IMR-90 (cell line): ENCODE measurements at regions not wholly inside any gene's neighbourhood (a gene's known extent, or its start where the extent isn't known, plus 50 kb on each side); places are given as distances from the start of the nearest gene placed in this dataset.

Source experiments
- ATAC-seq: fragments of 200-7000 bp; cut with Tn5 transposase; 2 replicates; pipeline ENCODE4 v1.9.1; 2020; ENCODE audit warnings: low read depth, mild to moderate bottlenecking, moderate library complexity
- BruUV-seq: library from RNA; stranded (reverse); fragments of 400-500 nt; replicated peaks from 2 replicates; lab custom pipeline; 2021; lab: Mats Ljungman, UMichigan
- CTCF ChIA-PET: fragments of 300-600 bp; formaldehyde crosslinking; extraction: SDS; loops from one replicate; lab custom pipeline; 2021; ENCODE audit warnings: antibody characterized with exemption; lab: Yijun Ruan, JAX
- POLR2A ChIA-PET: fragments of 300-600 bp; sonication (Branson Sonifier 250); formaldehyde crosslinking; loops from one replicate; lab custom pipeline; 2022; ENCODE audit warnings: antibody characterized with exemption; ENCODE audit not compliant: unreplicated experiment; lab: Charles Lee
- DNase-seq: peaks from one replicate; pipeline ENCODE4 v3.0.0; 2013
- H2AFZ ChIP-seq: replicated peaks from 2 replicates; pipeline ENCODE3; 2013; ENCODE audit warnings: low read length, mild to moderate bottlenecking; ENCODE audit not compliant: poor library complexity
- H2AK5ac ChIP-seq: 2 replicates; pipeline ENCODE4 v1.6.1; 2013; ENCODE audit warnings: low read depth, low read length, inconsistent platforms
- H2AK9ac ChIP-seq: replicated peaks from 2 replicates; pipeline ENCODE3; 2013; ENCODE audit warnings: mild to moderate bottlenecking, low read depth, low read length, moderate library complexity; ENCODE audit not compliant: poor library complexity
- H2BK120ac ChIP-seq: 2 replicates; pipeline ENCODE4 v1.6.1; 2013; ENCODE audit warnings: low read depth, low read length, inconsistent platforms
- H2BK15ac ChIP-seq: 3 replicates; pipeline ENCODE4 v1.6.1; 2013; ENCODE audit warnings: low read depth, low read length, inconsistent platforms
- H2BK20ac ChIP-seq: 2 replicates; pipeline ENCODE4 v1.6.1; 2013; ENCODE audit warnings: low read depth, mild to moderate bottlenecking, inconsistent platforms, low read length, moderate library complexity
- H2BK5ac ChIP-seq: 2 replicates; pipeline ENCODE4 v1.6.1; 2013; ENCODE audit warnings: mild to moderate bottlenecking, low read depth, low read length, inconsistent platforms; ENCODE audit not compliant: poor library complexity, severe bottlenecking
- H3K14ac ChIP-seq: replicated peaks from 2 replicates; pipeline ENCODE4 v1.6.1; 2013; ENCODE audit warnings: low read depth, low read length, inconsistent platforms
- H3K18ac ChIP-seq: 2 replicates; pipeline ENCODE4 v1.6.1; 2013; ENCODE audit warnings: low read depth, low read length, control low read depth
- H3K23ac ChIP-seq: 2 replicates; pipeline ENCODE4 v1.6.1; 2013; ENCODE audit warnings: low read depth, low read length, inconsistent platforms
- H3K27ac ChIP-seq: 2 replicates; pipeline ENCODE4 v1.5.1; 2013; ENCODE audit warnings: mild to moderate bottlenecking, control low read depth, low read length; ENCODE audit not compliant: insufficient read depth
- H3K27me3 ChIP-seq: 2 replicates; pipeline ENCODE4 v1.6.1; 2013; ENCODE audit warnings: low read length; ENCODE audit not compliant: control insufficient read depth, insufficient read depth
- H3K36me3 ChIP-seq: 2 replicates; pipeline ENCODE4 v1.6.1; 2013; ENCODE audit warnings: low read length, mixed read lengths; ENCODE audit not compliant: control insufficient read depth, insufficient read depth
- H3K4ac ChIP-seq: 2 replicates; pipeline ENCODE4 v1.6.1; 2013; ENCODE audit warnings: low read depth, low read length, inconsistent platforms
- H3K4me1 ChIP-seq: 2 replicates; pipeline ENCODE4 v1.6.1; 2013; ENCODE audit warnings: low read length, mixed read lengths; ENCODE audit not compliant: control insufficient read depth, insufficient read depth
- H3K4me2 ChIP-seq: 2 replicates; pipeline ENCODE4 v1.6.1; 2013; ENCODE audit warnings: low read depth, mild to moderate bottlenecking, control low read depth, low read length, moderate library complexity
- H3K4me3 ChIP-seq: 2 replicates; pipeline ENCODE4 v1.5.1; 2013; ENCODE audit warnings: low read depth, mild to moderate bottlenecking, control low read depth, low read length, moderate library complexity; ENCODE audit not compliant: insufficient read depth
- H3K56ac ChIP-seq: 2 replicates; pipeline ENCODE4 v1.6.1; 2013; ENCODE audit warnings: low read length, inconsistent platforms; ENCODE audit not compliant: insufficient read depth; ENCODE audit errors: extremely low read depth
- H3K79me1 ChIP-seq, 2 experiments: 2 replicates each; pipeline ENCODE4 v1.6.1; 2013; ENCODE audit warnings: low read length in 2 of 2, inconsistent platforms in 1 of 2, low read depth in 1 of 2
- H3K9ac ChIP-seq: 2 replicates; pipeline ENCODE4 v1.6.1; 2013; ENCODE audit warnings: low read depth, low read length, control low read depth
- H3K9me1 ChIP-seq: 2 replicates; pipeline ENCODE4 v1.6.1; 2013; ENCODE audit warnings: low read length, inconsistent platforms; ENCODE audit not compliant: insufficient read depth
- H3K9me3 ChIP-seq: 2 replicates; pipeline ENCODE4 v1.6.1; 2013; ENCODE audit warnings: low read length; ENCODE audit not compliant: control insufficient read depth, insufficient read depth
- H4K20me1 ChIP-seq: 2 replicates; pipeline ENCODE4 v1.6.1; 2013; ENCODE audit warnings: low read length, inconsistent platforms; ENCODE audit not compliant: insufficient read depth
- H4K5ac ChIP-seq: 2 replicates; pipeline ENCODE4 v1.6.1; 2013; ENCODE audit warnings: mild to moderate bottlenecking, low read depth, low read length, control low read depth
- H4K8ac ChIP-seq, 2 experiments: 2 replicates each; pipeline ENCODE4 v1.6.1; 2013; ENCODE audit warnings: low read depth in 2 of 2, low read length in 2 of 2, control low read depth in 1 of 2, inconsistent platforms in 1 of 2
- H4K91ac ChIP-seq: 2 replicates; pipeline ENCODE4 v1.6.1; 2013; ENCODE audit warnings: low read depth, low read length, inconsistent platforms; ENCODE audit not compliant: insufficient read depth
- ELK1 ChIP-seq: fragments of 150-350 bp; IDR thresholded peaks from 2 replicates; pipeline ENCODE4 v1.6.1; 2016; ENCODE audit warnings: low read depth, mild to moderate bottlenecking, low read length, moderate library complexity, borderline replicate concordance
- MAFK ChIP-seq: IDR thresholded peaks from 2 replicates; pipeline ENCODE4 v1.6.1; 2012; ENCODE audit warnings: low read depth, low read length, improper control_type of control experiment
- MAZ ChIP-seq: IDR thresholded peaks from 2 replicates; pipeline ENCODE4 v1.6.1; 2012; ENCODE audit warnings: low read depth, mild to moderate bottlenecking, low read length, improper control_type of control experiment, moderate library complexity, borderline replicate concordance
- MXI1 ChIP-seq: IDR thresholded peaks from 2 replicates; pipeline ENCODE4 v1.6.1; 2012; ENCODE audit warnings: low read depth, mild to moderate bottlenecking, low read length, moderate library complexity, borderline replicate concordance
- NFE2L2 ChIP-seq: fragments of 150-350 bp; IDR thresholded peaks from 2 replicates; pipeline ENCODE4 v1.6.1; 2016; ENCODE audit warnings: low read depth, mild to moderate bottlenecking, low read length
- RAD21 ChIP-seq: IDR thresholded peaks from 2 replicates; pipeline ENCODE4 v1.6.1; 2012; ENCODE audit warnings: low read length, improper control_type of control experiment
- RCOR1 ChIP-seq: IDR thresholded peaks from 2 replicates; pipeline ENCODE4 v1.6.1; 2012; ENCODE audit warnings: mild to moderate bottlenecking, low read length, improper control_type of control experiment; ENCODE audit not compliant: insufficient replicate concordance
- dilution Hi-C: fragments of 300-500 bp; cut with HindIII; formaldehyde crosslinking; loops from one replicate; pipeline ENCODE4 v1.14.3; 2018; ENCODE audit warnings: low sequenced_read_pairs; ENCODE audit not compliant: unreplicated experiment
- in situ Hi-C: fragments of 300-500 bp; cut with MboI; formaldehyde crosslinking; loops from 3 replicates; pipeline ENCODE4 v1.14.3; 2019; ENCODE audit warnings: low sequenced_read_pairs, inconsistent platforms, mixed read lengths
- intact Hi-C: fragments of 100-400 bp; cut with micrococcal nuclease; formaldehyde crosslinking; loops from 2 replicates; pipeline ENCODE4 v1.10.0; 2022

- DNase-seq, result no peak
- Histone ChIP-seq H2BK5ac (no peak overlapping the region), H3K14ac (no peak overlapping the region), H3K9ac (no peak overlapping the region), H4K5ac (no peak overlapping the region), H3K4ac (no peak overlapping the region), H3K27ac (no peak overlapping the region), H3K27me3 (peaks cover 2% of the 10 kb centered on the region), H2AFZ (no peak overlapping the region), H4K8ac (no peak overlapping the region), H4K20me1 (no peaks in the 10 kb centered on the region), H3K56ac (no peak overlapping the region), H3K9me3 (no peaks in the 10 kb centered on the region), H3K4me2 (no peak overlapping the region), H4K91ac (no peak overlapping the region), H3K23ac (no peak overlapping the region), H3K4me1 (no peaks in the 10 kb centered on the region), H3K4me3 (no peak overlapping the region), H3K18ac (no peak overlapping the region), H2BK15ac (no peak overlapping the region), H3K9me1 (no peaks in the 10 kb centered on the region), H2AK5ac (no peak overlapping the region), H3K79me1 (no peaks in the 10 kb centered on the region), H2BK20ac (no peak overlapping the region), H2AK9ac (no peak overlapping the region), H2BK120ac (no peak overlapping the region), H3K36me3 (no peaks in the 10 kb centered on the region)
- no peak for TF ChIP-seq RAD21
- no peak for TF ChIP-seq ELK1
- TF ChIP-seq MXI1, result no peak
- no peak for TF ChIP-seq RCOR1
- TF ChIP-seq MAZ, result no peak
- no peak for TF ChIP-seq NFE2L2
- TF ChIP-seq MAFK, result no peak
- intact Hi-C loops (no loop called here), in situ Hi-C loops (no loop called here), dilution Hi-C loops (no loop called here)
- no TSS peak for BruUV-seq
- POLR2A ChIA-PET, result no interaction called here
- CTCF ChIA-PET, result no interaction called here
- no peak for ATAC-seq
Observed at GRCh38 chr2:118726821-118727220, 120.6 kb downstream of the EN1 start.
